Right ventricle myocardium inferior (tissue), 1 donor: ENCODE measurements at regions not wholly inside any gene's neighbourhood (a gene's known extent, or its start where the extent isn't known, plus 50 kb on each side); places are given as distances from the start of the nearest gene placed in this dataset.

Experiments
- ATAC-seq: fragments of 200-7000 bp; cut with Tn5 transposase; one replicate; pipeline ENCODE4 v1.9.1; 2020; ENCODE audit warnings: mild to moderate bottlenecking, moderate library complexity
- DNase-seq: peaks from one replicate; pipeline ENCODE4 v3.0.0; 2021; ENCODE audit errors: missing footprints
- intact Hi-C: fragments of 100-400 bp; cut with DNase I; formaldehyde crosslinking; loops from one replicate; pipeline ENCODE4 v1.11.0; 2022
- donor health status: DM: no; HTN: yes; CAD: no; lungs with severe emphysema.

- intact Hi-C loops: no loop called here
- DNase-seq (no peak), ATAC-seq (no peak)
These were observed 275.8 kb upstream of the SESN3 start for GRCh38 chr11:95506777-95507176.

GRCh38 chr11:95505927-95506426, 275.0 kb upstream of the SESN3 start:
- intact Hi-C loops: no loop called here
- no peak for ATAC-seq
- DNase-seq: no peak

DNA sequence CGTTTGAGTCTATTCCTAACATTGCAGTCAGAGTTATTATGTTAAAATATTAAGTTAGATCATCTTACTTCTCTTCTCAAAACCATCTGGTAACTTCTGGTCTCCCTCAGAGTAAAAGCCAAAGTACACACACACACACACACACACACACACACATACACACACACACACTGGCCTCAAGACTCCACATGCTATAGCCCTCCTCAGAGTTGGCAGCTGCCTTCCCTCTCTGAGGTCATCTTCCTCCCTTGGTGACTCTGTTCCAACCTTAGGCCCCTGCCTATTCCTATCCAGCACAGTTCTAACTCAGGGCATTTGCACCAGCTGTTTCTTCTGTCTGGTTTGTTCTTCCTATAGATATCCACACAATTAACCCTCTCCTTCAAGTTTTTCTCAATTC, 272.0 kb upstream of the SESN3 start:
- intact Hi-C loops: no loop called here
- DNase-seq: peak; percentile 35
- ATAC-seq: peak; percentile 50

GRCh38 chr11:95502522-95502921, 271.5 kb upstream of the SESN3 start:
- intact Hi-C loops: no loop called here
- no peak for ATAC-seq

GRCh38 chr11:95501761-95502266, 270.8 kb upstream of the SESN3 start:
- intact Hi-C loops: no loop called here
- no peak for ATAC-seq
- peak; percentile 53 for DNase-seq

More at GRCh38 chr11:95502522-95502921, 271.5 kb upstream of the SESN3 start:
- DNase-seq: no peak

DNA sequence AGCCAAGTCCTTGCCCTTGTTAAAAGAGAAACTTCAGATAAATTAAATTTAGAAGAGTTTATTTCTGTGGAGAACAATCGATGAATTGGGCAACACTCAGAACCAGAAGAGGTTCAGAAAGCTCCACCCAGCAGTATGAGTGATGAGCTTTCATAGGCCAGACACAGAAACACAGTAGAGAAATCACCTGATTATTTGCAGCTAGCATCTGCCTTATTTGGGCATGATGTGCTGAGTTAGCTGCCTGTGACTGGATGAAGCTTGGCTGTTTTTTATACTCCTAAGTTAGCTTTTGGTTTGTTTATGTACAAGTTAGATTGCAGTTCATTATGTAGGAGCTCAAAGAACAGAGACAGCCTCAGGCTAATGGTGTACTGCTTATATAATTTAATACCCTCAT, 269.5 kb upstream of the SESN3 start:
- no peak for DNase-seq
- ATAC-seq: no peak
- intact Hi-C loops: no loop called here

GRCh38 chr11:95499516-95500135, 268.6 kb upstream of the SESN3 start:
- intact Hi-C loops: no loop called here

GRCh38 chr11:95498722-95499425, 267.9 kb upstream of the SESN3 start:
- intact Hi-C loops: no loop called here
- DNase-seq (no peak), ATAC-seq (no peak)

More at GRCh38 chr11:95499516-95500135, 268.6 kb upstream of the SESN3 start:
- no peak for DNase-seq
- no peak for ATAC-seq

DNA sequence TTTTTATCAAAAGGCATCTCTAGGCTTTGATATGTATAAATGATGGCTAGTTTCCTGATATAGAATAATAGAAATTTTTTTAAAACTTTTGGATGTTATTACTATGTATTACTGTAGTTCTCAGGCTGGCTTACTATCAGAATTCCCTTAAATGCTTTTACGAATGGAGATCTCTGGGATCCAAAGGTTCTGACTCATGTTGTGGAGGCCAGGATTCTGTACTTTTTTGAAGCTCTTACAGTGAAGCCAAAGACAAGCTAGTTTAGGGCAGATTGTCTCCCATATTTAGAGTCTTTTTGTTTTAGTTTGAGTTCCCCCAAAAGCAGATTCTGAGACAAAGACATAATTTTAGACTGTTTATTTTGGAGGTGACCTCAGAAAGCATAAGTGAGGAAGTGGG, 265.9 kb upstream of the SESN3 start:
- DNase-seq (no peak), ATAC-seq (no peak)
- intact Hi-C loops: no loop called here

GRCh38 chr11:95495706-95496105, 264.7 kb upstream of the SESN3 start:
- ATAC-seq (no peak), DNase-seq (no peak)
- intact Hi-C loops: no loop called here

- DNase-seq: no peak
- intact Hi-C loops: no loop called here
- ATAC-seq: no peak
These were observed 263.9 kb upstream of the SESN3 start for GRCh38 chr11:95494856-95495255.

GRCh38 chr11:95494167-95494566, 263.2 kb upstream of the SESN3 start:
- no peak for DNase-seq
- intact Hi-C loops: no loop called here
- ATAC-seq: no peak

DNA sequence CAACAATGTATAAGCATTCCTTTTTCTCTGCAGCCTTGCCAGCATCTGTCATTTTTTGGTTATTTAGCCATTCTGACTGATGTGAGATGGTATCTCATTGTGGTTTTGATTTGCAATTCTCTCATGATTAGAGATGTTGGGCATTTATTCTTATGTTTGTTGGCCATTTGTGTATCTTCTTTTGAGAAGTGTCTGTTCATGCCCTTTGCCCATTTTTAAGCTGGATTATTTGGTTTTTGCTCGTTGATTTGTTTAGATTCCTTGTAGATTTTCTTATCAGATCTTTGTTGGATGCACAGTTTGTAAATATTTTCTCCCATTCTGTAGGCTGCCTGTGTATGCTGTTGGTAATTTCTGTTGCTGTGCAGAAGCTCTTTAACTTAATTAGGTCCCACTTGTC, 259.6 kb upstream of the SESN3 start:
- intact Hi-C loops: no loop called here
- ATAC-seq: no peak

GRCh38 chr11:95487938-95488337, 256.9 kb upstream of the SESN3 start:
- intact Hi-C loops: no loop called here
- DNase-seq (no peak), ATAC-seq (no peak)

More for the DNA sequence above, 259.6 kb upstream of the SESN3 start:
- no peak for DNase-seq

- intact Hi-C loops: no loop called here
- DNase-seq (no peak), ATAC-seq (no peak)
These were observed 256.4 kb upstream of the SESN3 start for GRCh38 chr11:95487391-95487790.

- ATAC-seq: no peak
- intact Hi-C loops: no loop called here
- no peak for DNase-seq
These were observed 256.0 kb upstream of the SESN3 start for GRCh38 chr11:95486979-95487378.

DNA sequence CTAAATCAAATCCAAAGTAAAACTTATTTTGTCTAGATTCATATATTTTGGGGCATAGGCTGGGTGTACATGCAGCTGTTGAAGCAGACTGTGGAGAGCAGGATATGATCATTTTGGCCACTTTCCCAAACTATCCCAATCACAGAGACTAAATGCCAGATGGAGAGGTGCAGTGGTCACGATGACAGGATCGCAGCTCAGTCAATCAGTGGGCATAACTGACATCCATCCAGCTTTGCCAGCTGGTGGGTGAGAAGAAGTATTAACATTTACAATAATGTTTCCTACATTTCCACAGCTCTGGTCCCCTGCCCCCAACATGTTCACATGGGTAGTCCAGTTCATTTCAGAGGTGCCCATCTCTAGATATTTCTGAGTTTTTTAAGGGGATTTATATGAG, 255.5 kb upstream of the SESN3 start:
- DNase-seq (no peak), ATAC-seq (no peak)
- intact Hi-C loops: no loop called here

DNA sequence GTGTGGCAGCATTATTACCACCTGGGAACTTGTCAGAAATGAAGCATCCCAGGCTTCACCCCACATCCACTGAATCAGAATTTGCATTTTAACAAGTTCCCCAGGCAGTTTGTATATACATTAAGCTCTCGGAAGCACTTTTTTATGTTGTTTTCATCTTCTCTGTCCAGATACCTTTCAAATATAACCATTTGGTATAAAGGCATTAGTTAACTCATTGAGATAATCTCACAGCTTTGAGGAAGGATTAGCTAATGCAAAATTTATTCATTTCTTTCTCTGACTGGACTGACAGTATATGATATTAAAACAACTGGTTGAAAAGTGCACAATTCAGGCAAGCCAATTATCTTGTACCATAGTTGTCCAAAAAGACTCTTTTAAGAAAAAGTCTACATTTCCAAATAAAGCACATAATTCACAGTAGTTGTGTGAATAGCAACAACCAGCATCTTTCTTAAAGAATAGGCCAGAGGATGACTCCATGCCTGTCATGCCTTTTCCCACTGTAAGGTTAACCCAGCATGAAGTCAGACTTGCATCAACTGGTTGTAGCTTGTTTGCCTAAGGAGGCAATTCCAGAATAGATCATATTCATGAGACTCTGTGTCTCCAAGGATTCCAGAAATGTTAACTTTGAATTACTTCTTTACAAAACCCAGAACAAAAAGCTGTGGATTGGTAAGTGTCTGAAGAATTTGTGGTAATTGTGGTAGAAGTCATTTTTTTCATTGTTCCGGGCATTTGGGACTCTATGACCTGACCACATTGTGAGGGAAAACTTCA, 254.3 kb upstream of the SESN3 start:
- ATAC-seq (no peak), DNase-seq (no peak)
- intact Hi-C loops: no loop called here

DNA sequence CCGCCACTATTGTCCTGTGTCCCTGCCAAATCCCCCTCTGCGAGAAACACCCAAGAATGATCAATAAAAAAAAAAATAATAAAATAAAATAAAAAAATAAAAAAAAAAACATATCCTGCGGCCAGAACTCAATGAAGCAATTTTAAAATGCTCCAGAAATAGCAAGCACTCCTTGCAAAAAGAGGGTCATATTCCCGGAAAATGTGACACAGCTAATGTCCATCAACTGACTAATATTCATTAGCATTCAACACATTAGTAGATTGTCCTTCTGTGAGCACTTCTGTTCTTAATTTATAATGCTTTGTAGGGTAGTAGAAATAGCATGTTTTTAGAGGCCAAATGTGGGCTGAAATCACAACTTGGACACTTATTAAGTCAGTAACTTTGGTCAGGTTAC, 252.3 kb upstream of the SESN3 start:
- ATAC-seq: no peak
- intact Hi-C loops: no loop called here
- DNase-seq: no peak

- DNase-seq: no peak
- intact Hi-C loops: no loop called here
- no peak for ATAC-seq
These were observed 247.0 kb upstream of the SESN3 start for GRCh38 chr11:95478003-95478402.
